ENCODE measurements at regions not wholly inside any gene's neighbourhood (a gene's known extent, or its start where the extent isn't known, plus 50 kb on each side); places are given as distances from the start of the nearest gene placed in this dataset.

DNA sequence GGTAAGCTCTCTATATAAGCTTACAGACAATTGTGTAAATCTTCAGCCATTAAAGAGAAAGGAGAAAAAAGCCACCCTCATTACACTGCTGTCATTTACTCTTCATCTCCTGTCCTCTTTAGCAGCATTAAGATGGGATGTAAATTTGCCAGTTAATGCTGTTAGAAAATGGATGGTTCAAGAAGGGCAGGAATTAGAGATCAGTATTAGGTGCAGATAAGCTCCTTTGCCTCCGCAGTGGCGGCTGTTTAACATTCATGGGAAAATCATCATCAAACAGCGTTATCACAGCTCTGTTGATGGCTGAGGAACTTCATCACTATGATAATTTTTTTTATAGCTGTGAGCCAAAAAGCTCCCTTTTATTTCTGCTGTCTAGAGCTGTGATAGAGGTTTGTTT lies 61.8 kb upstream of the FAM204A start:
- TF ChIP-seq, protein P1, sequence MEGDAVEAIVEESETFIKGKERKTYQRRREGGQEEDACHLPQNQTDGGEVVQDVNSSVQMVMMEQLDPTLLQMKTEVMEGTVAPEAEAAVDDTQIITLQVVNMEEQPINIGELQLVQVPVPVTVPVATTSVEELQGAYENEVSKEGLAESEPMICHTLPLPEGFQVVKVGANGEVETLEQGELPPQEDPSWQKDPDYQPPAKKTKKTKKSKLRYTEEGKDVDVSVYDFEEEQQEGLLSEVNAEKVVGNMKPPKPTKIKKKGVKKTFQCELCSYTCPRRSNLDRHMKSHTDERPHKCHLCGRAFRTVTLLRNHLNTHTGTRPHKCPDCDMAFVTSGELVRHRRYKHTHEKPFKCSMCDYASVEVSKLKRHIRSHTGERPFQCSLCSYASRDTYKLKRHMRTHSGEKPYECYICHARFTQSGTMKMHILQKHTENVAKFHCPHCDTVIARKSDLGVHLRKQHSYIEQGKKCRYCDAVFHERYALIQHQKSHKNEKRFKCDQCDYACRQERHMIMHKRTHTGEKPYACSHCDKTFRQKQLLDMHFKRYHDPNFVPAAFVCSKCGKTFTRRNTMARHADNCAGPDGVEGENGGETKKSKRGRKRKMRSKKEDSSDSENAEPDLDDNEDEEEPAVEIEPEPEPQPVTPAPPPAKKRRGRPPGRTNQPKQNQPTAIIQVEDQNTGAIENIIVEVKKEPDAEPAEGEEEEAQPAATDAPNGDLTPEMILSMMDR (IDR thresholded peaks at IDR 0.05): no peak
- WGBS, 2 donors: 52 to 54% methylated on average over 3 of the region's 3 CpGs
- Histone ChIP-seq H3K27me3 (peaks cover 0 to 32% (median 13%) of the 10 kb centered on the region in 7 donors), H3K27ac (no peak overlapping the region), H3K4me3 (no peak overlapping the region), H3K36me3 (no peaks in the 10 kb centered on the region), H3K4me1 (peaks cover 0 to 6% (median 0%) of the 10 kb centered on the region in 9 donors), H3K9me3 (peaks cover 0 to 10% (median 0%) of the 10 kb centered on the region in 11 donors)
- DNase-seq (no peak), ATAC-seq (no peak)
- intact Hi-C loops (cut with DNase I): no loop called here

DNA sequence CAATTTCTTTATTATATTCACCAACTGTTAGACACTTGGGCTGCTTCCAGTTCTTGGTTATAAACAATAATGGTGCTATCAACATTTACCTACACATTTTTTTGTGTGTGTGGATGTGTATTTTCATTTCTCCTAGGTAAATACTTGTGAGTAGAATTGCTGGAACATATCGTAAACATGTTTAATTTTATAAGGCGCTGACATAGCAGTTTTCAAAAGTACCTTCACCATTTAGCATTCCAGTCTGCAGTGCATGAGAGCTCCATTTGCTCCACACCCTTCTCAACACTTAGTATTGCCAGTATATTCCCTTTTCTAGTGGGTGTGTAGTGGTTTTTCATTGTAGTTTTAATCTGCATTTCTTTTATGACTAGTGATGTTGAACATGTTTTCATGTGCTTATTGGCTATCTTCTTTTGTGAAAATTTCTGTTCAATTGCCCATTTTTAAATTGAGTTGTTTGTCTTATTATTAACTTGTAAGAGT lies 59.6 kb upstream of the FAM204A start:
- Histone ChIP-seq H3K9me3 (peaks cover 0 to 10% (median 0%) of the 10 kb centered on the region in 11 donors), H3K27me3 (peaks cover 0 to 29% (median 11%) of the 10 kb centered on the region in 7 donors), H3K27ac (no peak overlapping the region), H3K4me3 (no peak overlapping the region), H3K4me1 (peaks cover 0 to 6% (median 0%) of the 10 kb centered on the region in 9 donors), H3K36me3 (no peaks in the 10 kb centered on the region)
- TF ChIP-seq, protein P1 (IDR thresholded peaks at IDR 0.05): no peak
- intact Hi-C loops (cut with DNase I): no loop called here
- DNase-seq (no peak), ATAC-seq (no peak)
- WGBS, 2 donors: 93 to 96% methylated on average over 2 of the region's 2 CpGs

DNA sequence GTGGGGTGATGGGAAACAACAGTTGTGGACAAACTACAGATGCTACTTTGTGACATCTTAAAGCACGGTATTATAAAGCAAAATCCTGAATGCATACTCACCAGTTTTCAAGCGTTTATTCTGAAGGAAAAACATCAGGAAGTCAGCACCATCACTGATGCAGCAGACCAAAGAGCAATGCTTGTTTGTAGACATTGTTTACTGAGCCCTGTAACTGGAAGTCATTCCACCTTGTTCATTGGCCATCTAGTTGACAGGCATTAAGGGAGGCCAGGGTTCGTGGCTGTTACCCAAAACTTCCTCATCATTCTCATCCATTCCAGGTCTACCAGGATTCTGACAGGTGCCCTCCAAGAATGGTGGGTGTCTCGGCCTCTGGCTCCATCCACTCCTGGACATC lies 55.3 kb upstream of the FAM204A start:
- Histone ChIP-seq H3K4me3 (no peak overlapping the region), H3K27ac (no peak overlapping the region), H3K36me3 (no peaks in the 10 kb centered on the region), H3K9me3 (peaks cover 0 to 8% (median 0%) of the 10 kb centered on the region in 11 donors), H3K4me1 (peaks cover 0 to 13% (median 0%) of the 10 kb centered on the region in 9 donors), H3K27me3 (peaks cover 0 to 3% (median 0%) of the 10 kb centered on the region in 7 donors)
- 84 to 89% methylated on average over 4 of the region's 4 CpGs for WGBS, 2 donors
- no peak for ATAC-seq
- intact Hi-C loops (cut with DNase I): no loop called here
- TF ChIP-seq, protein P1 (IDR thresholded peaks at IDR 0.05): no peak
- DNase-seq: no peak

DNA sequence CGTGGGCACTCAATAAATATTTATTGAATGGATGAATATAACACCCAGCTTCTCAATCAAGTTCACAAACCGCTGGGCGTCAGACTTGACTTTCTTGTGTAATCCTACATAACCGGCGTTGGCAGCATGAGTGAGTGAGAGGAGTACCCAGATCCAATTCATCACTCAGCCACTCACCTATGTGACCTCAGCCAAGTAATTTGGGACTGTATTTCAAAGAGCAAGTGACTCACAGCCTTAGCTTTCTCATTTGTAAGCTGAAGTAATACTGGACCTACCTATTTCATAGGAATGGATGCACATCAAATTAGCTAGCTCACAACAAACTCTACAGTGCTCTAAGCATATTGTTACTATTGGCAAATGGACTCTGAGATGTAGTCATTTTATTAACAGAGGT lies 53.8 kb upstream of the FAM204A start:
- ATAC-seq: no peak
- H3K27me3 ChIP-seq: no peaks in the 10 kb centered on the region
- TF ChIP-seq, protein P1 (IDR thresholded peaks at IDR 0.05): no peak
- no peaks in the 10 kb centered on the region for H3K36me3 ChIP-seq
- intact Hi-C loops (cut with DNase I): no loop called here
- no peaks in the 10 kb centered on the region for H3K9me3 ChIP-seq
- peaks cover 0 to 13% (median 0%) of the 10 kb centered on the region in 9 donors for H3K4me1 ChIP-seq
- H3K4me3 ChIP-seq: no peak overlapping the region
- 88 to 89% methylated on average over 5 of the region's 5 CpGs for WGBS, 2 donors
- DNase-seq: no peak
- no peak overlapping the region for H3K27ac ChIP-seq

Measured in heart right ventricle (tissue), 16 donors.